NCI-H146 treated with DMSO at 0.1 percent for 48 hours (cell line): ENCODE measurements at regions not wholly inside any gene's neighbourhood (a gene's known extent, or its start where the extent isn't known, plus 50 kb on each side); places are given as distances from the start of the nearest gene placed in this dataset.

Experiments used
- DNase-seq: peaks from one replicate; lab custom pipeline; 2025; ENCODE audit not compliant: unreplicated experiment; lab: John Stamatoyannopoulos, UW

DNA sequence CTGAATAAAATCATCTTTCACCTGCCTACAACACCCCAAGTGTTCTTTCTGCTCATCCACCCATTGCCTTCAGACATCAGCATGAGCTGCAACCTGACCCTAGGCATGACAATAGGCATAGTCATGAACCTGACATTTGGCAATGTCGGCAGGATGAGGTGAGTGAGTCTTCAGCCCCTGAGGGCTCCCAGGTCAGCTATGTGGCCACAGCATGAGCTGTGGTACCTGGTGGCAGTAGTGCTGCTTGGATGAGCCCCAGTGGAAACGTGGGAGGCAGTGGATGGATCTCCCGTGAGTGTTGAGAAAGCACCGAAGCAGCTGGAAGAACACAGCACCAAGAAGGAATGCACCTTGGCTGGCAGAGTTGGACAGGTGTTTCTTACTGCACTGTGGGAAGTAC, 334.8 kb upstream of the FAR2 start:
- no peak for DNase-seq

DNA sequence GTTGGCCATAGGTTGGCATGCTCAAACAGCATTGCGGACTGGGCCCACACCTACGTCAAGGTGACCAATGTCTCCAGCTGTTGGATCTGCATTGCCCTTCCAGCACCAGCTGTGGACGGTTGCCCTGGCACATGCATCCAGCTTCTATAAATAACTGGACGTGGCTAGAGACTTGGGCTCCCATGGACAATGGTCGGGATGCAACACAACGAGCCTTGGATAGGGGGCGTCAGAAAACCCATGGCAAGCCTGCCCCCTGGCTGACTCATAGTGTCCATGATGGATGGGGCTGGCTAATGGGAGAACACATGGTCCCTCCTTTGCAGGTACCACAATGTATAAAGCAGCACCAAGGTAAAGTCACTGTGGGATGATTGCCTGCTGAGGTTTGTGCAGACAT, 331.6 kb upstream of the FAR2 start:
- no peak for DNase-seq

DNA sequence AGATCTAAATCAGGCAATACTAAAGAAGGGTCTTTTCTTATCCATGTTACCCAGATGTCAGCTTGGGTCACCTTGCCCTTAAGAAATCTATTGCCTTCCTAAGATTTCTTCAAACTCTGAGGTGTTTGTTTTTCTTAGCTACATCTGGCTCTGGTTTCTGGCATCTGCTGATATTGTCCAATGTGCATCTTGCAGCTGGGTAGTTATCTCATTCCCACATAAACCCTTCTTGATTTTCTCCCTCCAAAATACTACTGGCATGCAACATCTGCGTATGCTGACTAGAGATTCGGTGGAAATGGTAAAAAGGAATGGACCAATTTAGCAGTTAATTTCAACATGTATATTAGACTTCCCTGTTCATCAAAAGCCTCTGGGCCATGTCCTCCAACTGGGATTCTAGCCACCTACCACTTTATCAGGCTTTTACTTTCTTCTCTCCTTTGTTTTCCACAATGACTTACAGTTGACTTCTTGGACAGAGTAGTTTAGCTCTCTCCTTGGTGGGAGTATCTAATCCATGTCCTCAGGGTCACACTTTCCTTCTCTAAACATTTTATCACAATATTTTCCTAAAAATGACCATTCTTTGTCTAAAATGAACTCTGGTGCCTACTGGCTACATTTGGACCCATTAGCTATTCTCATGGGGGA, 324.8 kb upstream of the FAR2 start:
- no peak for DNase-seq

DNA sequence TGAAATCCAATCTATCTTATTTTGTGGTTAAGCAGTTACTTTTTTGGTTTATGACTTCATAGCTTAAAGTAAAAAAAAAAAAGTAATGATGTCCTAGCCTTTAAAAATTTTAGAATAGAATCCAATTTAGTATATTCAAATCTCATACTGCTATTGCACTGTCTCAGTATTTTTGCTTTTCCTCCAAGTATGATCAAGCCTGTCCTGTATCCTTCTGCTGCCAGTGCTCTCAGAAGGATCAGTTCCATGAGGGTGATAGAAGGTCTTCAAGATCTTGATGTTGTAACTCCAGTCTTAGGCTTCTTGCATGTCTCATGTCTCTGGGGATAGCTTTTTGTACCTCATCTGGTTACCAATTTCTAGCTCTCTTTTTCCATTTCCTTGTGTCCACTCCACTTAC, 324.2 kb upstream of the FAR2 start:
- no peak for DNase-seq

DNA sequence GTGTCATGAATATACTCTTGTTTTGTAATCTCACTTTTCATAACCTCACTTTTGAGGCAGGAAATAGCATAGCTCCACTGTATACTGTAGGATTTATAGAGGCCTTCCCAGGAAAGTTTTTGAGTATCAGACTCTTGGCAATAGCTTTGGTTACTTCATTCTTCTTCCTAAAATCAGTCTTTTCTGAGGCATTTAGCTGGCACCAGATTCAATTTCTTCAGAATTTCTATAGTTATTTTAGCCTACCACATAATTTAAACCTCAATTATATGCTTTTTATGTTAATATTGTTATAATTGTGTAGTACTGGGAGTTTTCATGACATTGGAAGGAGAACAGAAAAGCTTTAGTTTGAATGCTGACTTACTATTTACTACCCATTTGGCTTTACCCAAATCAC, 322.3 kb upstream of the FAR2 start:
- DNase-seq = no peak

DNA sequence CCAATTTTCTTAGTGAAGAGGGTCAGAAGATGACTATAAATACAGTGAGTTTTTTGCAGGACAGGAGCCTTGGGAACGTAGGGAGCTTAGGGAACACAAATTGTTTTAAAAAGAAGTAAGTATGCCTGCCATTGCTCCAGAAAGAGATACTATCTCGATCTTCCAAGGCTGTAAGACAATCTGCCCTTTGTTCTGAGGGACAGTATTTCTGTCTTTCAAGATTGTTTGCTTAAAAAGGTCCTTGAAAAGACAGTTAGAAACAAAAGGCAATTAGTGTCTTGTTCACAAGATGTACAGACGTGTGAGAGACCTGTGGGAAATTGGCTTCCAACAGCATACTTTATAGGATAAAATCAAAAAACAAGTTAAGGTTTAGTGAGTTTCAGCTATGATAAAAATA, 321.2 kb upstream of the FAR2 start:
- DNase-seq = no peak

DNA sequence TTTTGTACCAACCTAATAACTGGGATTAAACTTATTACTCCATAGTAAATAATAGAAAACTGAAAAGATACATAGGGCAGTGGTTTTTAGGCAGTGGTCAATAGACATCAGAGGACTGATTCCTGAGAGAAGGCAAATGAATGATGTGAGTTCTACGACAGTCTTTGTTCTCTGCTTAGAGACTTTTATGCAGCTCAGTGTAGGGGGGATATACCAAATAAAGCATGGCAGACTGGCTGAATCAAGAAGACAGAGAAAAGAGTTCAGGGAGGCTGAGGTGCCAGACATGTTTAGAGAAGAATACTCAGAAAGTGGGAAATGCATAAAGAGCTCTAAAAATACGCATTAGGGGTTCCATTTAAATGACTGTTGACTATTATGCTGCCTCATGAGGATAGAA, 320.8 kb upstream of the FAR2 start:
- DNase-seq = no peak

DNA sequence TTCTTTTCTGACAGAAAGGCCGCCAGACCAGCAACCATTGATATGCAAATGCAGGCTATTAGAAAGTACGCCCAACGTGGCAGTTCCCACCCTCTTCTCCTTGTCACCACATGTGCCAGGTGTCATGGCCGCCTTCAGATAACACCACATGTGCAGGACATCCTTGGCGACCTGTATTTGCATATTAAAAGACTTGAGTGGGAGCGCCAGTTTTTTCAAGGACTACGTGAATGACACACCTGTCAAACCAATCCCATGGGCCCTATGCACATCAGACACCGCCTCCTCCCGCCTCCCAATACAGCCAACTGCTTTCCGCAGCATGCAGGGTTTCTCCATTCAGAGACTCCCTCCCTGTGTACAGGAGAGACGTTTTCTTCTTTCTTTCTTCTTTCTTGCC, 318.6 kb upstream of the FAR2 start:
- no peak for DNase-seq

DNA sequence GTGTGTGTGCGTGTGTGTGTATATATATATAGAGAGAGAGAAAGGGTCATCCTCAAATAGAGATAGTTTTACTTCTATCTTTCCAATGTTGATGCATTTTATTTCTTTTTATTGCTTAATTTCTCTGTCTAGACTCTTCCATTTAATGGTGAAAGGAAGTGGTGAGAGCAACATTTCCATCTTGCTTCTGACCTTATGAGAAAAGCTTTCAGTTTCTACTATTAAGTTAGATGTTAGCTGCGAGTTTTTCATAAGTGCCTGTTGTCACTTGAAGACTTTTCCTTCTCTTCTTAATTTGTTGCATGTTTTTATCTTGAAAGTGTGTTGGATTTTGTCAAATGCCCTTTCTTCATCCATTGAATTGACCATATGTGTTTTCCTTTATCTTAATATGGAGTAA, 304.4 kb upstream of the FAR2 start:
- DNase-seq = no peak

DNA sequence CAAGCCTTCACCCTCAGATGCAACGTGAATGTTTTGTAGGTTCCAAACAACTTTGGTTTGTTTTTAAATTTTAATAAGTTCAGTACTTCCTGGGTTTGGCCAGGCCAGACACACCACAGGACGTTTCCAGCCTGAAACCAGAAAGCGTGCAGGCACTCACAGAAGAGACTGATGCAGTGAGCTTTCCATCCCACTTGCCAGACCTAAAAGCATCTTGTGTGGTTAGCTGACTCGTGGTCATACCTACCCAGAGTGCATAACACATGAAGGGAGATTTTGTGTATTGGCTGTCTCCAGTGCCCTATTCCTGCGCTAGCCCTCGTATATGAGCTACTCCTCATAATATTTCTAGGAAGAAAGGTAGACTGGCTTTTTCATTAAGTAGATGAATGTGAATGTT, 297.3 kb upstream of the FAR2 start:
- DNase-seq = no peak

DNA sequence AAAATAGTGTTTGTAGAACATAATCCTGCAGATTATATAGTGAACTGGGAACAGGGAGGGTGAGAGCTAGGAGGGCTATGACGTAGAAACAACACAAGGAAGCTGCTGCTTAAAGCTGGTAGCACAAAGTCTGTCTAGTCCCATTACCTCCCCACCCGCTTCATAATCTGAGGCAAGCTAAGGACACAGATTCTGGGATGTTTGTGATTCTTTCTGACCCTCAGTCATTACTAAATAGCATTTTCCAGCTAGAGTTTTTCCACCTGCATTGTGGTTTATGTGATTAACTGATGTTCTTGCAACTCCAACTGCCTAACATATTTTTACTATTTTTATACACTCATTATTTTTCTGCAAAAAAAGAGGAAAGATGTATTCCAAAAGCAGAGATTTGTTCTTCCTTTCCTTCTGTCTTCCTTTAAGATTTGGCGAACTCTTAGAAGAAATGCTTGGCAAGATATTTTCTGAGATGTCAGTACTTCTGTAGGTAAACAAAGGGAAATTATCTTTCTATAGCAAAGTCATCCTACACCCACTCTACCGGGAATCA, 293.2 kb upstream of the FAR2 start:
- DNase-seq = no peak

DNA sequence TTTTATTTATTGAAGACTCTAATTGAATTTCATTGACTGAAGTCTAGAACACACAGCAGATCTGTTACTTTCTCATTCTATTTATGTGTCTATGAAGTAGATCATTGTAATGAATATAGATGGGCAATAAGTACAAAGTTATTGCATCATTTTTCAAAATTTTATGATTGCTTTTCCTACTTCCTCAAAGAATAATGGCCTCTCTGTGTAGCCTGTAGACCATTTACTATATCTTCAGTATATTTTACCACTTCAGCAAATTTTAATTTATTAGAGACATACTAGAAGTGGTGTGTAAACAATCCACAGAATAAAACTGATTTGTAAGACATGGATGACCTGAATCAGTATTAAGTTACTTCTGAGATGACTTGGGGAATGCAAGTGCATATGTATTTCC, 291.7 kb upstream of the FAR2 start:
- no peak for DNase-seq

DNA sequence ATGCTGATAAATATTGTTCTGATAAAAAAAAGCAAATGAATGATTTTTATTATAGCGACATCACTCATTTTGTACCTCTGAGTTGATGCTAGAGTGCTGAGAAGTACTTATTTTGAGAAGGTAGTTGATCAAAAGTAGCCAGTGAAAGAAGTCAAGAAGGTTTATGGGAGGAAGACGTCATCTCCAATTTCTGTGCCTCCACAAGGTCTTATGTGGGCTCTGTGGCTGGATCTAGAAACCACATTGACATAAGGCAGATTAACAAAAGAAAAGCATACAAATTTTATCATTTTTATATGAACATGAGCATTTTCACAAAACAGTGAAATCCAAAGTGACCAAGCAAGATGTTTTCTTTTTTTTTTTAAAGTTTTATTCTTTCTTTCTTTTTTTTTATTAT, 289.5 kb upstream of the FAR2 start:
- no peak for DNase-seq

DNA sequence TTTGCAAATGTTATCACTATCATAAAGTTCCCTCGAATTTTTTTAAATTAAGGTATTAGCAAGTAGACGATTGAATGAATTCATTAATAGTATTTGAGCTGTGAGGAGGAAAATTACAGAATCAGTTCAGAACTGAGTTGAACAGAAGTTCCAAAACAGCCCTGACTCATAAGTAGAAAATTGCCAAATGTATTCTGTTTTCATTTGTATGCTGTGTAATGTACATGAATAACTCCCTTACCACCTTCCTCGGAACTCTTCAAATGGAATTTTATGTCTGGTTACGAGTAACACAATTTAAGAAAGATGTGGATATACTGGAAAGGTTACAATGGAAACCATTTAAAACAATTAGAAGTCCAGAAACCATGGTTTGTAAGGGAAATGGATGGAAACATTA, 283.3 kb upstream of the FAR2 start:
- no peak for DNase-seq

DNA sequence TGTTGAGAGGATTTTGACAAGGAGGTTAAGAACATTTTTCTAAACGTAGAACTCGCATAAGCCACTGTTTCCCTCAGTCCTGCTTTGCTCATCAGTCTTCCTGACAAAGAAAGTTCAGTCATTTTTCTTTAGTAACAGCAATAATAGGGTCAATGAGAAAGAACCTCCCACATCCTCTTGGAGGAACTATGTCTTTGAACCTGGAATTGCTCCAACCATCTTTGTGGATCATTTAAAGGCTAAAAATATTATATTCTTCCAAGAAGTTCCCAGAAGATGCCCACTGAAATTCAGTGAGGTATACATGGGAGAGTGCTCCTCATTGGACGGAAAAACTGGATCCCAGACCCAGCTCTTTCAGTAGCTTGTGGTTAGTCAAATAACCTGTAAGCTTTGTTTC, 282.8 kb upstream of the FAR2 start:
- DNase-seq = no peak

DNA sequence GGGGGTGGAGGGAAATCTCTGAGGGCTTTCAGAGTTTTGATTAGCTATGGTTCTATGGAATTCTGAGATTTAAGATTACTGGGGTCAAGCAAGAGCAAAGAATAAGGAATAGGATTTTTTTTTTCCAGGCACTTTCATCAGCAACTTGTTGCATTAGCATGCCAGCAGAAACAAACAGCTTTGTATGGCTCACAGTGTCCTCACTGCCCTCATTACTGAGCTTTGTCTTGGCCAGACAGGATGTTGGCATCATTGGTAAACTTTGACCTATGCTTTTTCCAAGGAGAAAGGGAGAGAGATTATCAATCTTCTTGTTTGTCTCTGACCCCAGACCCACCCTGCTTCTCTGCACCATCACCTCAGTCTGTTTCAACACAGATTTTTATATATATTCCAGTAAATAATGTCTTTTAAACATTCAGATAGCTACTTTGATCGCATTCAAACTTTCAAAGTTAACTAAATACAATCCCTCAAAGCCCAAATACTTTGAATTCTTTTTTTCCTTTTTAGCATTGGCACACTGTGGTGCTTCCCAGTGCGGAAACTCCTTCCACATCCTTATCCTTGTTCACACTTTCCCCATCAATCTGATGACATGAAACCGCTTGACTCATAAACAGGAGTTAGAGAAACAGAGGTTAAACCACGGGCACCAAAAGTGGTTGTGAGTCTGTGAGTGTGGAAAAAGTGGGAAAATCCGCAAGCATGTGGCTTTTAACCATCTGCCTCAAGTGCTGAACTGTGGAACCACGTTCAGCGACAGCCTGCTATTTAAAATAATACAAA, 282.2 kb upstream of the FAR2 start:
- DNase-seq = no peak

DNA sequence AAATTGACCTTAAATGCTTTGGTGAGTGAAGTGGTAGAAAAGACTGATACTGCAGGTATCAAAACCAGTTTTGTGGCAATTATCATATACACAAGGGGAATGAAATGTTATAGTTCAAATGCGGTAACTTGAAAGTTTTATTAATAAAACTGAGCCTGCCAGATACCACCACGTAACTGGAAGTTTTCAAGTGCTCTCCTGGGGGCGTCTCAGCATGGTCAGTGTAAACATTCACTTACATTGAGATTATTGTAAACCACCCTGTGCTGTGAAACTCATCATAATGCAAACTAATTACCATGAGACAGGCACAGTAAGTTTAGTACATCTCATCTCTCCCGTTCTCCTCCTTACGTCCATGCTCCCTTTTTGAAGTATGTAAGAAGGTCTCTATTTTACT, 280.7 kb upstream of the FAR2 start:
- no peak for DNase-seq

DNA sequence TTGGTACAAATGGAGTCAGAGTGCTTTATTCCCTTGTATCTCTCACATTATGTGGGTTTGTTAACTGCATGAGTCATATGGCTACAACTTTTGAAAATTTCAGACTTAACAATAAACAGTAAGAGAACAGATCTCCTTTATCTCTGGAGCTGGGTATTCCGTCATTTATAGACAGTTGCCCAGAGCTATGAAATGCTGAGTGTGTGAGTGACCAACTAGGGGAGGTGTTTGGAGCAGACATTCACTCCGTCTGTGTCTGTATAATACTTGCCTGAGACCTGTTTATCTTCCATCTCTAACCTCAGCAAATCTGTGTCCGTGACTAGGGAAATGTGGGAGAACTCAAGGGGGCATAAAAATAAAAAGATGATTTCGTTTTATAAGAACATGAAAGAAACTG, 279.9 kb upstream of the FAR2 start:
- DNase-seq = no peak

DNA sequence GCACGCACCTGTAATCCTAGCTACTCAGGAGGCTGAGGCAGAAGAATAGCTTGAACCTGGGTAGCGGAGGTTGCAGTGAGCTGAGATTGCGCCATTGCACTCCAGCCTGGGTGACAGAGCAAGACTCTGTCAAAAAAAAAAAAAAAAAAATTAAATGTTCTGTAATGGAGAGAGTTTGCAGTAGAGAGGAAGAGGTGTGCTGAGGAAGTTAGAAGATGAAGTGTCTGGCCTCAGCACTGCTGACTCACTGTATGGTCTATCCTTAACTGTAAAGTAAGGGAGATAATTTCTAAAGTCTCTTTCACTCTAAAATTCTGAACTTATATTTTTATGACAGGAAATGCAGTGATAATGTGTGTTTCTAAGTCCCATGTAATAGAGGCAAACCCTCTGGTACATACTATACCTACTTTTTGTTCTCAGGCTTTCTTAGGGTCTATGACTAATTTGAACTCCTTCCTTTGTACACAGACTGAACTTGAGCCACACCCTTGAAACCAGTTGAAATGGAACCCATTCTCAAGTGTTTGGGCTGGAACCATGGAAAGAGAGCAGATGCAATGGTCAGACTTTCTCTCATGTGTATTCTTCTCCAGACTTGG, 278.1 kb upstream of the FAR2 start:
- no peak for DNase-seq

DNA sequence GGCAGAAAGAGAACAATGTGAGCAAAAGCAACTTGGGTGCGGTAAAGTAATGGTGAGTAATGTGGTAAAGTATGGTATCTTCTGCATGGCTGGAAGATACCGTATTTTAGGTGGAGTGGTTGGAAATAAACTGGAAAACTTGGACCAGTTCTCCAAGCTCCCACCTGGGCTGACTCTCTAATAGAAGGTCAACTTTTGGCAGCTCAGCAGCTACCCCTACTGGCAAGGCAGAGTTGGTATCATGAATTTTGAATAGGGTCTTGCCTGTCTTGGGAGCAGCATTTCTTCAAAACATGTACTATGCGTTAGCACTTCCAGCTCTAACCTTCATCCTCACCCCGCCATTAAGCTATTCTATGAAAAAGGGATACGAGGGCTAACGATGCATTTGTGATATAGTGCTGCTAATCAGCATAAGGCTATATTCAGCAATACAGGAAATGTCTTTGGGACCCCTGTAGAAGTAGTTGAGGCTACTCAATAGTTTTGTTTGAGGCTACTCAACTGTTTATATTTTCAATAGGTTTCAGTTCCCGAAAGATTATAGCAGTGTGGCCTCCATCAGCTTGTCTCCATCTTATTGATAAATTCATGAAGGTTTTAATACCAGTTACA, 276.3 kb upstream of the FAR2 start:
- DNase-seq = peak; percentile 2

DNA sequence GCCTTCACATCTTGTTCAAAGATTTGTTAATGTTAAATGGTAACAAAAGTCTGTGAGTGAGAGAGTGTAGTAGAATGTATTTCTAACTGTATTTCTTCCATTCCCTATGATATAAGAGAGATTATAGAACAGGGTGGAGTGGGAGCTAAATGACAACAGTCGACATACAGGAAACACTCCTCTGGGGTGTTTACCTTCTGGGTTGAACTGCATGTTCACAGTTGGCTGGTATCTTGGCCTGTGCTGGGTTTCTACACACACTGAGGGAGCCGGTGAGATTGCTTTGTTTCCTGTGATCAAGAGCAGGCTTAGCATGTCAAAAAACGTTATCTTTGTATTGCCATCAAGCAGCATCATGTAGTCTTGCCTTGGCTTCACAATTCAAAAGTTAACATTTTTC, 274.3 kb upstream of the FAR2 start:
- DNase-seq = no peak
